ENCODE measurements at regions not wholly inside any gene's neighbourhood (a gene's known extent, or its start where the extent isn't known, plus 50 kb on each side); places are given as distances from the start of the nearest gene placed in this dataset.

DNA sequence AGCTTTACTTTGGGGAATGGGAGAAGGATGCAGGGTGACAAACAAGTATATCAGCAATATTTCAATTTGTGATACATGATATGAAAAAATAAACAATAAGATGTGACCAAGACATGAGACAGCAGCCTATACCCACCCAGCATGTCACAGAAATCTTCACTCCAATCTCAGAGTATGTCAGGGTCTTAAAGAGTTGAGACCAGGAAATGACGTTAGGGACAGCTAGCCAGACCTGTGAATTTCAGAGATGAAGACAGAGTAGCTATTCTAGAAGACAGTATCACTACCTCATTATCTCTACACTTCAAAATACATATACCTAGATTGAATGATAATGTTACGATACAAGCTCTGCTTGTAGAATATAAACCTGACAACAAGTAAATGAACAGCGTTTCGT lies 282.8 kb downstream of the ZEB2 start:
- Mint-ChIP-seq H3K4me1 (peaks cover 28% of the 10 kb centered on the region), H3K36me3 (peaks cover 0 to 5% of the 10 kb centered on the region in 2 donors), H3K4me3 (no peak overlapping the region), H3K9me3 (peaks cover 0 to 4% (median 0%) of the 10 kb centered on the region in 7 donors), H3K27ac (peak overlapping the region in 5 of 7 donors; percentile 80 to 98 (median 95)), H3K27me3 (ENCODE audit: low read depth in 3 of 3) (peaks cover 0 to 1% (median 0%) of the 10 kb centered on the region in 3 donors)
- H3K27ac ChIP-seq (ENCODE audit: low read depth in 1 of 2, low read length in 2 of 2), result peak overlapping the region in 1 of 2 donors; percentile 84
- DNase-seq, result no peak
- H2AFZ ChIP-seq (ENCODE audit: insufficient read depth, low read depth, low read length, poor library complexity, severe bottlenecking), result no peak overlapping the region
- peaks cover 19 to 33% of the 10 kb centered on the region in 2 donors for H3K4me1 ChIP-seq (ENCODE audit: control insufficient read depth in 1 of 2, insufficient read depth in 2 of 2, low read length in 2 of 2)
- intact Hi-C loops (cut with micrococcal nuclease), result no loop called here
- H3K4me3 ChIP-seq (replicated peaks in 1 of 3; ENCODE audit: low read depth in 2 of 3, low read length in 3 of 3), result no peak overlapping the region
- no peaks in the 10 kb centered on the region for H3K9me3 ChIP-seq (replicated peaks in 1 of 2; ENCODE audit: control insufficient read depth in 1 of 2, insufficient read depth in 1 of 2, low read length in 2 of 2)
- TF ChIP-seq, protein P1, sequence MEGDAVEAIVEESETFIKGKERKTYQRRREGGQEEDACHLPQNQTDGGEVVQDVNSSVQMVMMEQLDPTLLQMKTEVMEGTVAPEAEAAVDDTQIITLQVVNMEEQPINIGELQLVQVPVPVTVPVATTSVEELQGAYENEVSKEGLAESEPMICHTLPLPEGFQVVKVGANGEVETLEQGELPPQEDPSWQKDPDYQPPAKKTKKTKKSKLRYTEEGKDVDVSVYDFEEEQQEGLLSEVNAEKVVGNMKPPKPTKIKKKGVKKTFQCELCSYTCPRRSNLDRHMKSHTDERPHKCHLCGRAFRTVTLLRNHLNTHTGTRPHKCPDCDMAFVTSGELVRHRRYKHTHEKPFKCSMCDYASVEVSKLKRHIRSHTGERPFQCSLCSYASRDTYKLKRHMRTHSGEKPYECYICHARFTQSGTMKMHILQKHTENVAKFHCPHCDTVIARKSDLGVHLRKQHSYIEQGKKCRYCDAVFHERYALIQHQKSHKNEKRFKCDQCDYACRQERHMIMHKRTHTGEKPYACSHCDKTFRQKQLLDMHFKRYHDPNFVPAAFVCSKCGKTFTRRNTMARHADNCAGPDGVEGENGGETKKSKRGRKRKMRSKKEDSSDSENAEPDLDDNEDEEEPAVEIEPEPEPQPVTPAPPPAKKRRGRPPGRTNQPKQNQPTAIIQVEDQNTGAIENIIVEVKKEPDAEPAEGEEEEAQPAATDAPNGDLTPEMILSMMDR (IDR thresholded peaks at IDR 0.05), result no peak
- no peak overlapping the region for H3K4me2 ChIP-seq (replicated peaks; ENCODE audit: extremely low read depth, low read length, poor library complexity, severe bottlenecking)
- no peaks in the 10 kb centered on the region for H4K20me1 ChIP-seq (ENCODE audit: insufficient read depth, low read length)
- no peaks in the 10 kb centered on the region for H3K36me3 ChIP-seq (replicated peaks in 1 of 2; ENCODE audit: control insufficient read depth in 1 of 2, insufficient read depth in 2 of 2, low read length in 2 of 2)
- H3K79me2 ChIP-seq (ENCODE audit: insufficient read depth, low read length), result no peaks in the 10 kb centered on the region
- 100% methylated on average over 2 of the region's 4 CpGs for WGBS (ENCODE audit: insufficient coverage)
- H3K9ac ChIP-seq (ENCODE audit: insufficient read depth, low read length, poor library complexity, severe bottlenecking), result no peak overlapping the region
- H3K27me3 ChIP-seq (ENCODE audit: control insufficient read depth in 2 of 2, insufficient read depth in 2 of 2, low read length in 2 of 2), result no peaks in the 10 kb centered on the region

DNA sequence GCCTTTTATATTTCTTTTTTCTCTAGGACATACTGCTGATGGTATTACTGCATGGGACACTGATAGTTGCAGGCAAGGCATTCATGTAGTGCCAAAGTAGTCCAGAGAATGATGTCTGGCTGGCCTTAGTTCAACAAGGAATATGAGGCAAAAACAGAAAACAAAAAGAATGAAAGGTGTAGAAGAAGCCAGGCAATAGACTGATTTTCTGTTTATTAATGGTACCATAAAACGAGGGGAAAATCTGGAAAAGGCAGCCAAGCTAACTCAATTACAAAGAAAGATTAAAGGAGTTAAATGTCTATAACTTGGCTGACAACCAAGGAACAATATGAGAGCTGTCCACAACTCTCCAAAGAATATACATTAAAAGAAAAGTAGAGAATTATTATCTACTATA lies 284.9 kb downstream of the ZEB2 start:
- Mint-ChIP-seq H3K4me1 (peaks cover 28% of the 10 kb centered on the region), H3K27ac (no peak overlapping the region), H3K9me3 (peaks cover 0 to 4% (median 0%) of the 10 kb centered on the region in 7 donors), H3K27me3 (ENCODE audit: low read depth in 3 of 3) (peaks cover 0 to 1% (median 0%) of the 10 kb centered on the region in 3 donors), H3K4me3 (no peak overlapping the region), H3K36me3 (peaks cover 0 to 5% of the 10 kb centered on the region in 2 donors)
- Histone ChIP-seq H3K36me3 (replicated peaks in 1 of 2; ENCODE audit: control insufficient read depth in 1 of 2, insufficient read depth in 2 of 2, low read length in 2 of 2) (no peaks in the 10 kb centered on the region), H3K27ac (ENCODE audit: low read depth in 1 of 2, low read length in 2 of 2) (no peak overlapping the region), H2AFZ (ENCODE audit: insufficient read depth, low read depth, low read length, poor library complexity, severe bottlenecking) (no peak overlapping the region), H3K9me3 (replicated peaks in 1 of 2; ENCODE audit: control insufficient read depth in 1 of 2, insufficient read depth in 1 of 2, low read length in 2 of 2) (no peaks in the 10 kb centered on the region), H3K4me3 (replicated peaks in 1 of 3; ENCODE audit: low read depth in 2 of 3, low read length in 3 of 3) (no peak overlapping the region), H3K79me2 (ENCODE audit: insufficient read depth, low read length) (no peaks in the 10 kb centered on the region), H3K4me2 (replicated peaks; ENCODE audit: extremely low read depth, low read length, poor library complexity, severe bottlenecking) (no peak overlapping the region), H3K4me1 (ENCODE audit: control insufficient read depth in 1 of 2, insufficient read depth in 2 of 2, low read length in 2 of 2) (peaks cover 19 to 33% of the 10 kb centered on the region in 2 donors), H4K20me1 (ENCODE audit: insufficient read depth, low read length) (no peaks in the 10 kb centered on the region), H3K9ac (ENCODE audit: insufficient read depth, low read length, poor library complexity, severe bottlenecking) (no peak overlapping the region), H3K27me3 (ENCODE audit: control insufficient read depth in 2 of 2, insufficient read depth in 2 of 2, low read length in 2 of 2) (no peaks in the 10 kb centered on the region)
- no CpG with 5 or more reads among the region's 1 CpG for WGBS (ENCODE audit: insufficient coverage)
- intact Hi-C loops (cut with micrococcal nuclease), result no loop called here
- no peak for DNase-seq
- TF ChIP-seq, protein P1 (IDR thresholded peaks at IDR 0.05), result no peak

Measured in CD14-positive monocyte (primary cell).